Activated naive CD8-positive, alpha-beta T cell treated with anti-CD3 and anti-CD28 coated beads for 36 hours (primary cell): ENCODE measurements at regions not wholly inside any gene's neighbourhood (a gene's known extent, or its start where the extent isn't known, plus 50 kb on each side); places are given as distances from the start of the nearest gene placed in this dataset.
"Not testable (repeated sequence)": the region's sequence is repeated elsewhere in the genome, so short reads cannot be mapped to it uniquely, and the experiment has no call there.

Experiments used
- DNase-seq: peaks from one replicate; pipeline ENCODE4 v3.0.0; 2021
- H3K27ac Mint-ChIP-seq: one replicate; pipeline ENCODE4 v1.8.0; 2022; ENCODE audit warnings: mild to moderate bottlenecking, moderate library complexity, mixed read lengths
- H3K27me3 Mint-ChIP-seq: one replicate; pipeline ENCODE4 v1.8.0; 2022; ENCODE audit warnings: mild to moderate bottlenecking, mixed read lengths
- H3K36me3 Mint-ChIP-seq: one replicate; pipeline ENCODE4 v1.8.0; 2021; ENCODE audit warnings: mild to moderate bottlenecking, mixed read lengths
- H3K4me1 Mint-ChIP-seq: one replicate; pipeline ENCODE4 v1.8.0; 2021; ENCODE audit warnings: mixed read lengths
- H3K4me3 Mint-ChIP-seq: one replicate; pipeline ENCODE4 v1.8.0; 2022; ENCODE audit warnings: mild to moderate bottlenecking, moderate library complexity, mixed read lengths
- H3K9me3 Mint-ChIP-seq: one replicate; pipeline ENCODE4 v1.8.0; 2022; ENCODE audit warnings: mixed read lengths

DNA sequence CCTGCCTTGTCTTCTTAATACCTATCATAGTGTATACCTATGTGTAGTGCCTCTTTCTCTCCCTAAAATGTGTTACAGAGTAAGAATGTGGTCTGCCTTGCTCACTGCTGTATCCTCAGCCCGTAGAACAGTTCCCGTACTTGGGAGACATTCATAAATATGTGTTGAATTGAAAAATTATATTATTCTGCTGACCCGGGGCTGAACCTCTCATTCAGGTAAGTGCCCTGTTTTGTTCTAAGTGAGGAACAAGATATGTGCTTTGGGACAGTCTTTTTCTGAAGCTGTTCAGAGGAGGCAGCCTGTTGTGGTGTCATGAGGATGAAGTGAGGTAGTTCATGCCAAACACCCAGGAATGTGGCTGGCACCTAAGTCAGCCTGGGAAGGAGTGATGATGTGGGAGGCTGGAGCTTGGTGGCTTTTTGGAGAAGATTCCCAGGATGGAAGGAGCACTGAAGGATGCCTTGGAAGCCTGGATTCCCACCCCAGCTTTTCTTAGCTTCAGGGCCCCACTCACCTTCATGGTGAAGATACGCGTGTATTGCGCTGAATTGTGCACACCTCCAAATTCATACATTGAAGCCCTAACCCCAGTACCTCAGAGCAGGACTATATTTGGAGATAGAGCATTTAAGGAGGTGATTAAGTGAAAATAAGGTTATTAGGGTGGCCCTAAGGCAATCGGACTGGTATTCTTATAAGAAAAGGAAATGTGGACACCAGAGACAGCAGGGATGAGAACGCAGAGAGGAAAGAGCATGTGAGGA is 166.3 kb downstream of the DDX1 start:
- H3K9me3 Mint-ChIP-seq = no peaks in the 10 kb centered on the region

DNA sequence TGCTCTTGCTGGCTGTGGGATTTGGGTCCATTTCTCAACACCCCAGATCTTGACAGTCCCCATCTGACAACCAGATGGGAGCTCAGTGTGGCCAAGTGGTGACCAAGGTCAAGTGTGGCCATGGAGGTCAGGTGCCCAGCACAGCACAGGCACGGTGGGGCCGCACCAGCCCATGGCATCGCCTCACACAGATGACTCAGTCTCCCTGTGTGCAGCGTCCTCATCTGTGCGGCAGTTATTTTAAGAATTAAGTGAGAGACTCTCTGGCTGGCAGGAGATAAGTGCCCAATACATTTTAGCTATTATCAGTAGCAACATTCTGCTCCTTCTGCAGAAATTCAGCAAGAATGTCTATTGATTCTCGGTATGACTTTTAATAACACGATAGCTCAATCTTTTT is 167.2 kb downstream of the DDX1 start:
- no peak for DNase-seq
- H3K4me1 Mint-ChIP-seq = no peaks in the 10 kb centered on the region
- H3K4me3 Mint-ChIP-seq = no peak overlapping the region
- no peaks in the 10 kb centered on the region for H3K9me3 Mint-ChIP-seq
- no peaks in the 10 kb centered on the region for H3K27me3 Mint-ChIP-seq
- no peak overlapping the region for H3K27ac Mint-ChIP-seq
- H3K36me3 Mint-ChIP-seq = no peaks in the 10 kb centered on the region

More for the DNA sequence above, 166.3 kb downstream of the DDX1 start:
- Mint-ChIP-seq H3K4me3 (no peak overlapping the region), H3K27ac (no peak overlapping the region), H3K4me1 (no peaks in the 10 kb centered on the region), H3K27me3 (no peaks in the 10 kb centered on the region), H3K36me3 (no peaks in the 10 kb centered on the region)
- no peak for DNase-seq

DNA sequence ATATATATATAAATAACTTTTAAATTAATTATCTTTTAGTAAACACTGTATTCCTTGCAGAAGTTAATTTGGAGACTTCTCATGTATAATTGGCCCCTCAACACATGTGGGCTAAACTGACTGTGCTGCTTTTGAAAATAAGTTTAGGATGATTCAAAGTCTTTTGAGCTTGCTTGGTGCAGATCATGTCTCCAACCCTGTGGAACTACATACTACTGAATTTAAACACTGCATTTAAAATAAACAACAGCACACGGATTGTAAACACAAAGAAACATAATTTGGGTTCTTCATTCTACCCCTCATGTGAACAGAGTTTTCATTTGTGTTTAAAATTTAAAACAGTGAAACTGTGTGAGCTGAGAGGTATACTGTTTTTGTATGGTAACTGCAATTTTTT is 167.7 kb downstream of the DDX1 start:
- no peaks in the 10 kb centered on the region for H3K36me3 Mint-ChIP-seq
- H3K9me3 Mint-ChIP-seq = no peaks in the 10 kb centered on the region
- no peak overlapping the region for H3K4me3 Mint-ChIP-seq
- no peak overlapping the region for H3K27ac Mint-ChIP-seq
- DNase-seq = no peak
- no peaks in the 10 kb centered on the region for H3K4me1 Mint-ChIP-seq
- H3K27me3 Mint-ChIP-seq = no peaks in the 10 kb centered on the region

DNA sequence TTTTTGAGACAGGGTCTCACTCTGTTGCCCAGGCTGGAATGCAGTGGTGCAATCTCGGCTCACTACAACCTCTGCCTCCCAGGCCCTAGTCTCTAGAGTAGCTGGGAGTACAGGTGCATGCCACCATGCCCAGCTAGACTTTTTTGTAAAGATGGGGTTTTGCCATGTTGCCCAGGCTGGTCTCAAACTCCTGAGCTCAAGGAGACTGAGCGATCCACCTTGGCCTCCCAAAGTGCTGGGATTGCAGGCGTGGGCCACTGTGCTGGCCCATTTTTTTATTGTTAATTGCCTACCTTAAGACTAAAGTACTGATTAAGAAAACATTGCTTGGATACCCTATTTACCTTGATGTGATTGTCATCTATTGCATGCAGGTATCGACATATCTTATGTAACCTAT is 168.1 kb downstream of the DDX1 start:
- H3K27me3 Mint-ChIP-seq, DNase-seq, H3K9me3 Mint-ChIP-seq, H3K27ac Mint-ChIP-seq, H3K36me3 Mint-ChIP-seq, H3K4me1 Mint-ChIP-seq, H3K4me3 Mint-ChIP-seq: not testable (repeated sequence)

DNA sequence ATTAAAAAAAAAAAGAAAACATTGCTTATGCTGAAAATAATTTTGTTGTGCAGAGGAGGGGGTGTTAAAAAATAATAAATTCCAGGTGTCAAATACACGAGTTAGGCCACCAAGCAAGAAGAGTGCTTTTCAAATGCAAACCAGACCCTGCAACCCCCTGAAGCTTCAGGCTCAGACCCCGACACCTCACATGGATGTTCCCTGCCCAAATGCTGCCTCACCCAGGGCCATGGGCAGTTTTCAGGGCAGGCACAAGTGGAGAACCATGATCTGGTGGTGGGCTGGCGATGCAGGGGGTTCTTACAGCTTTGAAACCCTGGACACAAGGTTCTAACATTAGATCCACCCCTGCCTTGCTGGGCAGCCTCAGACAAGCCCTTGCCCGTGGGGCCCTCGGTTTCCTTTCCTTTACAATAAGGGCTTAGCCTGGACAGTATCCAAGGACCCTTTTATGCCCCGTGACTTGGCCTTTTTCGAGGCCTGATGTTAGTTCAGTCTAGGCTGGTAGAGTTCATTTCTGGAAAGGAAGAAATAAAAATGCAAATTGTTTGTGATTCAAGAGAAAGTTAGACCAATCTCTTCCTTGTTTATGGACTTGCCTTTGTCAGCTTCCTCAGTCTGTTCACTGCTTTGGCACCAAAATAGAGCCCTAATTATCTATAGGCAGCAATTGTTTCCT is 168.7 kb downstream of the DDX1 start:
- Mint-ChIP-seq H3K27me3 (no peaks in the 10 kb centered on the region), H3K36me3 (no peaks in the 10 kb centered on the region), H3K4me1 (no peaks in the 10 kb centered on the region), H3K9me3 (no peaks in the 10 kb centered on the region), H3K27ac (no peak overlapping the region), H3K4me3 (no peak overlapping the region)
- no peak for DNase-seq

DNA sequence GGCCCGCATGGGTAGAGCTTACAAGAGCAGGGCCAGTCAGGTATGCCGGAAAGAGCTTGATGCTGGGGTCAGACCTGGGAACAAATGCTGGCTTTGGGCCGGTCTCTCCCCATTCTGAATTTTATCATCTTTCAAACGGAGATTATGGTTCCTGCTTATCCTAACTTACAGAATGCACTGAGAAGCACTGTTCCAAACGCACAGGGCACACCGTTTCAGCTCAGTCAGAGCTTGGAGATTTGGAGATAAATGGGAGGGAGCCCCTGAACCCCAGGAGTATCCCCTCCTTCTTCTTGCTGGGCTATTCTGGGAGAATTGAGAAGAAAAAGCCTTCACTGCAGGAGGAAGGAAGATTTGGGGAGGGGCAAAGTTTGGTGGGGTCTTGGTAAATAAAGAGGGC is 169.4 kb downstream of the DDX1 start:
- Mint-ChIP-seq H3K4me1 (no peaks in the 10 kb centered on the region), H3K36me3 (no peaks in the 10 kb centered on the region), H3K9me3 (no peaks in the 10 kb centered on the region), H3K4me3 (no peak overlapping the region), H3K27ac (no peak overlapping the region), H3K27me3 (no peaks in the 10 kb centered on the region)
- DNase-seq = no peak

DNA sequence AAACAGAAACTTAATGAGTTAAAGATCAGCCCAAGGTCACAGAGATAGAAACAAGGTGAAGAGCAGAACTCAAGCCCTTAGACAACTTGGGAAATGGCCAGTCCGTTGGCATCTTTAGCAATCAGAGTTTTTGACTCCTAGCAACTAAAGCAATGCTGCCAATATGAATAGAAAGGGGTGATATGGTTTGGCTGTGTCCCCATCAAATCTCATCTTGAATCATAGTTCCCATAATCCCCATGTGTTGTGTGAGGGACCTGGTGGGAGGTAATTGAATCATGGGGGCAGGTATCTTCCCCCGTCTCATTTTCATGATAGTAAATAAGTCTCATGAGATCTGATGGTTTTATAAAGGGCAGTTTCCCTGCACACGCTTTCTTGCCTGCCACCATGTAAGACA is 170.2 kb downstream of the DDX1 start:
- H3K9me3 Mint-ChIP-seq = no peaks in the 10 kb centered on the region
- DNase-seq = no peak
- H3K27ac Mint-ChIP-seq = no peak overlapping the region
- no peaks in the 10 kb centered on the region for H3K36me3 Mint-ChIP-seq
- no peaks in the 10 kb centered on the region for H3K27me3 Mint-ChIP-seq
- H3K4me3 Mint-ChIP-seq = no peak overlapping the region
- H3K4me1 Mint-ChIP-seq = no peaks in the 10 kb centered on the region

DNA sequence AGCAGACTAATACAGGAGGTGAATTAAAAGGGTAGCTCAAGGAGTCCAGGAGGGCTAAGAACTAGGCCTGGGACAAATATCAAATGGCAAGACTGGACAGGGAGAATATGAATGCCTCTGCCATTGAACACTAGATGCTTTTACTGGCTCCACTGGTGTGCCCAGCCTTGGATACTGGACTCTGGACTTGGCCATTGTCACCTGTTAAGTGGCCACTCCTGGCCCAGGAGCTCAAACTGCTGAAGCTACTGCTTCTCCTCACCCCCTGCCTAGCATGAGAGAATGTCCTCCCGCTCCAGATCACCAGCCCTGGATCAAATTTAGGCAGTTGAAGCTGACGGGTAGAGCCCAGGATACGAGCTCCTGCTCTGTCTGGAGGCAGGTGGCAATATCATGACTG is 170.8 kb downstream of the DDX1 start:
- no peaks in the 10 kb centered on the region for H3K9me3 Mint-ChIP-seq
- H3K4me1 Mint-ChIP-seq = no peaks in the 10 kb centered on the region
- DNase-seq = no peak
- H3K36me3 Mint-ChIP-seq = no peaks in the 10 kb centered on the region
- H3K4me3 Mint-ChIP-seq = no peak overlapping the region
- no peaks in the 10 kb centered on the region for H3K27me3 Mint-ChIP-seq
- H3K27ac Mint-ChIP-seq = no peak overlapping the region

DNA sequence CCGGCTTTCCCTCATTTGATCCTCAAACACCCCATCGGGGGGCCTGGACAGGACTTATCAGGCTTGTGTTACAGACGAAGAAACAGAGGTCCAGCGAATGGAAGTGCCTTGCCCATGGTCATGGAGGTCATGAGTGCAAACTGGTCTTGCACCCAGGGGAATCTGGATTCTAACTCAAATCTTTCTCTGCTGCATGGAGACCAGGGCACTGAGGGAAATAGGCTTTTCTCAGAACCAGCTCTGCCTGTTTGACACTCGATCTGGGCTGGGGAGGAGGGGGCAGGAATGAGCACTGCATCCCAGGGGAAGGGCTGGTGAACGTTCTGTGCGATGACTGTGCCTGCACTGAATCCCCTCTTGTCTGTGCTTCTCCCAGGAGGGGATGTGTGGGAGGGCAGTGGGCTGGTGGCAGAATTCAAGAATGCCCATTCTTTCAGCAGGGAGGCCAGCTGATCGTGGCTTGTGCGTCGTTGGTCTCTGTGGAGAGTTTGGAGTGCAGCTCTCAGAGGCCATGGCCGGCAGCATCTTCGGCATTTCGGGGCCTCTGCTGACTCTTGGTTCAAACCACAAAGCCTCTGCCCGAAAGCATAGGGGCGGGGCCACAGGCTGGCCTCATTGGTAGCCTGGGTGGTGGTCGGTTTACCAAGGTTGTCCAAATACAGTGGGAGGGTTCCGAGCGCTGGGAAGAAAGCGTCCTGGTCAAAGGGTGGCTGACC is 171.6 kb downstream of the DDX1 start:
- Mint-ChIP-seq H3K4me3 (no peak overlapping the region), H3K4me1 (no peaks in the 10 kb centered on the region), H3K27ac (no peak overlapping the region), H3K36me3 (no peaks in the 10 kb centered on the region), H3K27me3 (no peaks in the 10 kb centered on the region), H3K9me3 (no peaks in the 10 kb centered on the region)
- no peak for DNase-seq

DNA sequence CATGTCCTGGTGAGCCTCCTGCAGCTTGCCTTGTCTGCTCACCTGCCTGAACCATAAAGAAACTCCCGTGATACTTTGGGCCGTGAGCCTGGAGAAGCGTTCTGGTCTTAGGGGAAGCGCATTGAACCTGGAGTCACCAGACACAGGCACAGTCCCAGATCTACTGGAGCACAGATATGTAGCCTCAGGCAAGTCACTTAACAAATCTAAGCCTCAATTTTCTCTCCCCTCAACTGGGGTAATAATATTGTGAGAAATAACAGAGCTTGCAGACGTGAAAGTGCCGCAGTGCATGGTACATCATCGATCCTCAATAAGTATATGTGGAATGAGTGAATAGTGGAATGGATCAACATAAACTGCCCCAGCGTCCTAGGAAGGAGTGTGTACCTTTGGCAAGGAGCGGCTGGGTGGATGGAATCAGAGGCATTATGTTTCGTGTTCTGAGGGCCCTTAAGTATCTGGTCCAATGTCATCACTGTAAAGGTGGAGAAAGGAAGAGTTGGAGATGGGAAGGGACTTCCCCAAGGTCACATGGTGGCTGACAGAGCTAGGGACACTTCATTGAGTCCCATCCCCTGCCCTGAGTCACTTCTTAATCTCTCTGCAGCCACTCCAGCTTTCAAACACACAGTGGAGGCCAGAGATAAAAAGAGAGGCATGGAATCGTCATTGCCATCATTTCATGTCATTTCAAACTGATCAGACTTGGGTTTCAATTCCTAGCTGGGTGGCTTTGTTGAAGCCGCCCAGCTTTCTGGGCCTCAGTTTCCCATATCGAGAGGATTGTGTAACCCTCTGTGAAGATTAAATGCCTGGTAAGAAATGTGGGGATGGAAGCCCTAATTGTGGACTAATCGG is 172.4 kb downstream of the DDX1 start:
- H3K4me1 Mint-ChIP-seq = no peaks in the 10 kb centered on the region
- no peak overlapping the region for H3K27ac Mint-ChIP-seq
- H3K36me3 Mint-ChIP-seq = no peaks in the 10 kb centered on the region
- H3K27me3 Mint-ChIP-seq = no peaks in the 10 kb centered on the region
- no peak overlapping the region for H3K4me3 Mint-ChIP-seq
- DNase-seq = no peak
- H3K9me3 Mint-ChIP-seq = no peaks in the 10 kb centered on the region

DNA sequence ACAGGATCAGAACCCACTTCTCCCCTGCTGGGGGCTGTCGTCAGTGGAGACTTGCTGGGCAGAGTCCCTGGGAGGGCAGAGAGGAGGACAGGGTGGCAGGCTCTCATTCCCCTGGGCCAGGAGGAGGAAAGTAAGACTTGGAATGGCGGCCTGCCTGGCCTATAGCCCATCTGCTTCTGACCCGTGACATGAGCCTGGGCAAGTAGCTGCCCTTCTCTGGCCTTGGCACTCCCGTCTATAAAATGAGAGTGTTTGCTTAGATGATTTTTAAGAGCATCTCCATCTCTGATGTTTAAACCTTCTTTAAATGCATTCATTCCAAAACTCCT is 173.0 kb downstream of the DDX1 start:
- Mint-ChIP-seq H3K27ac (no peak overlapping the region), H3K4me1 (no peaks in the 10 kb centered on the region), H3K36me3 (no peaks in the 10 kb centered on the region), H3K4me3 (no peak overlapping the region), H3K27me3 (no peaks in the 10 kb centered on the region), H3K9me3 (no peaks in the 10 kb centered on the region)
- no peak for DNase-seq

DNA sequence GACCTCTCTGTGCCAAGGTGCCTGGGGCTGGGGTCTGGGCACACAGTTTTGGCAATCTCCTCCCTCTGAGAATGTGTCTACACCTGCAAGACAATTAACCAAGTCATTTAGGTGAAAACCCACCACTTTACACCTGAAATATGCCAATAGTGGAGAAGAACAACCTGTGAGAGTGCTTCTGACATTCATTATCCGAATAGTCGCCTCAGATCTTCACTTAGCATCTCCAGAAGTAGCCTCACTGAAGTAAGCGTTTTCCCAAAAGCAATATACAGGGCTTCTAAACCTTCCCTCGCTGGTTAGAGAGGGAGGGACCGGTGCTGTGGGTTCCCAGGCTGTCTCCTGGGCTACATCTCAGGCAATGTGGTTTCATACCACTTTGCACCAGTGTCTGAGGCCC is 173.5 kb downstream of the DDX1 start:
- Mint-ChIP-seq H3K27ac (no peak overlapping the region), H3K4me3 (no peak overlapping the region), H3K9me3 (no peaks in the 10 kb centered on the region), H3K4me1 (no peaks in the 10 kb centered on the region), H3K27me3 (no peaks in the 10 kb centered on the region), H3K36me3 (no peaks in the 10 kb centered on the region)
- DNase-seq = no peak

DNA sequence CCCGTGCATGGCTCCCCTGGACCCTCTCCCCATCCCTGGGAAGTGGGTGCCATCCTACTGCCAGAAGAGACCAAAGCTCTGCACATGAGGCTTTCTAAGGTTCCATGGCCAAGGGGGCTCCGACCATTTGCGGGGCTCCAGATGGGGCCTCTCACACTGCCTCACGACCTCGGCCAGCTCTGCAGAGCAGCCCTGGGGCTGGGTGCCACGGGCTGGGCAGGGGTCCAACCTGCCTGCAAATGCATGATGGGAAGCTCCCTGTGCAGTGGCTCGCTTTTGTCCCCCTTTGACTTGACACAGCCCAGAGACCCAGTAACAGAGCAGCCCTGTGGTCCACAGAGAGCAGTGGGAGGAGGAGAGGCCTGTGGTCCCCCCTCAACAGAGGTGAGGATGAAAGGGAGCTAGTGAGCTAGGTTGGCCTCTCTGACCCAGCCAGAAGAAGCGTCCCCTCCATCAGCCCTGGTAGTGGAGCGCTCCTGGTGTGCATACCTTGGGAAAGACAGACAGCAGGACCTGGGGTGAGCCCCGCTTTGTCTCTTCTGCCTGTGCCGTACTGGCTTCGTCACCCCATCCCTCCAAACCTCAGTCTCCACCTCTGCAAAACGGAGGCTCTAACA is 174.1 kb downstream of the DDX1 start:
- Mint-ChIP-seq H3K27me3 (no peaks in the 10 kb centered on the region), H3K4me3 (no peak overlapping the region)

DNA sequence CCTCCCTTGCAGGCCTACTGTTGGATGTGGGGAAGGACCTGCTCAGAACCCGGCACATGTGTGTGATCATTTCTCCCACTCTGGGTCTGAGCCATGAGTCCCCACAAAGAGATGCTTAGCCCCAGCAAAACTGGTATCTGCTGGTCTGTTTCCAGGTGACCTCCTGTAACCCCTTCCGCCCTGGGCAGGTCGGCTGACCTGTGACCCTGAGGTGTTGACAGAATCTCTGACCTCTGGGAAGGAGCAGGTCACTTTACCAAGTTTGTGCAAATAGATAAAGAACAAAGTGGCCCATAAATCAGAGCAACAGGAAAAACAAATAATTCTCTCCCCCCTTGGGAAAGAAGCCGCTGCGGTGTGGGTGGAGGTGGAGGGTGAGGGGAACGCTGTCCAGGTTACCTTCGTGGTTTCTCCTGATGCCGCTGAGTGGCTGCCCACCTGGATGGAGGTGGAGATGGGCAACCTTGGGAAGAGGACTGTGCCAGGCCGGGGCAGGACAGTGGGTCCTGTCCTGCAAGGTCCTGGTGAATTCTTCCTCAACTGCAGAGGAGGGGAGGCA is 174.0 kb upstream of the MYCN start:
- Mint-ChIP-seq H3K36me3 (no peaks in the 10 kb centered on the region), H3K27ac (no peak overlapping the region), H3K9me3 (no peaks in the 10 kb centered on the region), H3K27me3 (no peaks in the 10 kb centered on the region), H3K4me1 (no peaks in the 10 kb centered on the region), H3K4me3 (no peak overlapping the region)
- DNase-seq = no peak

More for the DNA sequence above, 174.1 kb downstream of the DDX1 start:
- no peak for DNase-seq
- no peaks in the 10 kb centered on the region for H3K36me3 Mint-ChIP-seq
- no peaks in the 10 kb centered on the region for H3K9me3 Mint-ChIP-seq
- H3K27ac Mint-ChIP-seq = no peak overlapping the region
- H3K4me1 Mint-ChIP-seq = no peaks in the 10 kb centered on the region
